Sigmoid colon (tissue), 3 donors: ENCODE measurements at regions not wholly inside any gene's neighbourhood (a gene's known extent, or its start where the extent isn't known, plus 50 kb on each side); places are given as distances from the start of the nearest gene placed in this dataset.
"Not testable (repeated sequence)": the region's sequence is repeated elsewhere in the genome, so short reads cannot be mapped to it uniquely, and the experiment has no call there.

Experiments used
- POLR2A ChIP-seq, 2 donors: fragments of 450-650 bp; IDR thresholded peaks; one replicate each; pipeline ENCODE4 v1.6.1; 2016; ENCODE audit warnings: antibody characterized with exemption in 2 of 2, mild to moderate bottlenecking in 2 of 2, moderate library complexity in 2 of 2
- TF ChIP-seq, protein P1 (sequence below), 4 experiments: fragments of 450-650 bp in 3 of 4; fragments of 200-600 bp in 1 of 4; IDR thresholded peaks; one replicate each; pipeline ENCODE4 v1.5.1; 2016 to 2019; ENCODE audit warnings: antibody characterized with exemption in 4 of 4, mild to moderate bottlenecking in 3 of 4, moderate library complexity in 2 of 4

- TF ChIP-seq, protein P1, sequence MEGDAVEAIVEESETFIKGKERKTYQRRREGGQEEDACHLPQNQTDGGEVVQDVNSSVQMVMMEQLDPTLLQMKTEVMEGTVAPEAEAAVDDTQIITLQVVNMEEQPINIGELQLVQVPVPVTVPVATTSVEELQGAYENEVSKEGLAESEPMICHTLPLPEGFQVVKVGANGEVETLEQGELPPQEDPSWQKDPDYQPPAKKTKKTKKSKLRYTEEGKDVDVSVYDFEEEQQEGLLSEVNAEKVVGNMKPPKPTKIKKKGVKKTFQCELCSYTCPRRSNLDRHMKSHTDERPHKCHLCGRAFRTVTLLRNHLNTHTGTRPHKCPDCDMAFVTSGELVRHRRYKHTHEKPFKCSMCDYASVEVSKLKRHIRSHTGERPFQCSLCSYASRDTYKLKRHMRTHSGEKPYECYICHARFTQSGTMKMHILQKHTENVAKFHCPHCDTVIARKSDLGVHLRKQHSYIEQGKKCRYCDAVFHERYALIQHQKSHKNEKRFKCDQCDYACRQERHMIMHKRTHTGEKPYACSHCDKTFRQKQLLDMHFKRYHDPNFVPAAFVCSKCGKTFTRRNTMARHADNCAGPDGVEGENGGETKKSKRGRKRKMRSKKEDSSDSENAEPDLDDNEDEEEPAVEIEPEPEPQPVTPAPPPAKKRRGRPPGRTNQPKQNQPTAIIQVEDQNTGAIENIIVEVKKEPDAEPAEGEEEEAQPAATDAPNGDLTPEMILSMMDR (IDR thresholded peaks at IDR 0.05): not testable (repeated sequence)
- not testable (repeated sequence) for TF ChIP-seq POLR2A (IDR thresholded peaks at IDR 0.05)
Observed at GRCh38 chr2:91549316-91549715, 2857.8 kb downstream of the RPIA start.
